KMS-11 (cell line): ENCODE measurements at regions not wholly inside any gene's neighbourhood (a gene's known extent, or its start where the extent isn't known, plus 50 kb on each side); places are given as distances from the start of the nearest gene placed in this dataset.

ENCODE experiments used
- H2AFZ ChIP-seq: fragments of 200-600 bp; sonication (generic); 2 replicates; pipeline ENCODE4 v1.6.1; 2016; ENCODE audit warnings: antibody characterized with exemption, mixed run types, low read depth
- H3K27ac ChIP-seq: fragments of 200-600 bp; sonication (generic); 2 replicates; pipeline ENCODE4 v1.6.1; 2016; ENCODE audit warnings: mild to moderate bottlenecking, mixed run types
- H3K27me3 ChIP-seq: fragments of 200-600 bp; sonication (generic); 2 replicates; pipeline ENCODE4 v1.6.1; 2017; ENCODE audit warnings: mild to moderate bottlenecking, low read depth, mixed run types, moderate library complexity; ENCODE audit not compliant: insufficient read depth
- H3K36me3 ChIP-seq: fragments of 200-600 bp; sonication (generic); 2 replicates; pipeline ENCODE4 v1.6.1; 2017; ENCODE audit warnings: mild to moderate bottlenecking, mixed run types; ENCODE audit not compliant: insufficient read depth
- H3K4me1 ChIP-seq: fragments of 200-600 bp; sonication (generic); 2 replicates; pipeline ENCODE4 v1.6.1; 2016; ENCODE audit warnings: mild to moderate bottlenecking, low read depth, mixed run types; ENCODE audit not compliant: poor library complexity, severe bottlenecking
- H3K4me2 ChIP-seq: fragments of 200-600 bp; sonication (generic); 2 replicates; pipeline ENCODE4 v1.7.0; 2016; ENCODE audit warnings: mild to moderate bottlenecking, mixed run types
- H3K4me3 ChIP-seq: fragments of 200-600 bp; sonication (generic); IDR thresholded peaks from 2 replicates; pipeline ENCODE4 v1.6.1; 2017; ENCODE audit warnings: low read depth, low read length, mixed read lengths; ENCODE audit not compliant: insufficient read depth
- H3K79me2 ChIP-seq: fragments of 200-600 bp; sonication (generic); 2 replicates; pipeline ENCODE4 v1.6.1; 2016; ENCODE audit warnings: low read depth, mixed run types; ENCODE audit not compliant: insufficient read depth
- H3K9ac ChIP-seq: fragments of 200-600 bp; sonication (generic); 2 replicates; pipeline ENCODE4 v1.6.1; 2016; ENCODE audit warnings: mild to moderate bottlenecking, mixed run types
- H4K20me1 ChIP-seq: fragments of 200-600 bp; sonication (generic); 2 replicates; pipeline ENCODE4 v1.6.1; 2016; ENCODE audit warnings: mild to moderate bottlenecking, mixed run types; ENCODE audit not compliant: insufficient read depth
- CTCF ChIP-seq: fragments of 200-600 bp; sonication (generic); conservative IDR thresholded peaks from 2 replicates; pipeline ENCODE4 v1.6.1; 2017; ENCODE audit warnings: low read depth, mild to moderate bottlenecking, antibody characterized with exemption, low read length, moderate library complexity, mixed read lengths

DNA sequence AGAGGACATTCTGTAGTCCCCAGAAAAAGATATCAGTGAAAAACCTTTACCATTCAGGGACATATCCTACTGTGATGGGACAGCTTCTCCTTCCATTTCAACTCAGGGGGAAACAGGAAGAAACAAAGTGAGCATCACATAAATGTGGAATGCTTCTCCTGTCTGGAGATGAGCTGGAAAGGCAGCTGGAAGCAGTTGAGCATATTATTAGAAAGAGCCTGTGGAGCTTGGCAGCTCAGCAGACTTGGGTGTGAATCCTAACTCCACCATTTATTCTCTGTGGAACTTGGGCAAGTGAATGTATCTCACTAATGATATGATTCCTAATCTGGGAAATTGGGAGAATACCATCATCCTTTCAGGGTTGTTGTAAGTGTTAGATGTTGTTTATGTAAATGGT, 232.1 kb upstream of the F9 start:
- Histone ChIP-seq H3K4me3 (no peak overlapping the region), H4K20me1 (no peaks in the 10 kb centered on the region), H3K9ac (no peak overlapping the region), H3K79me2 (no peaks in the 10 kb centered on the region), H2AFZ (no peak overlapping the region), H3K27me3 (no peaks in the 10 kb centered on the region), H3K36me3 (no peaks in the 10 kb centered on the region), H3K27ac (no peak overlapping the region), H3K4me1 (no peaks in the 10 kb centered on the region), H3K4me2 (no peak overlapping the region)
- TF ChIP-seq CTCF, result no peak

DNA sequence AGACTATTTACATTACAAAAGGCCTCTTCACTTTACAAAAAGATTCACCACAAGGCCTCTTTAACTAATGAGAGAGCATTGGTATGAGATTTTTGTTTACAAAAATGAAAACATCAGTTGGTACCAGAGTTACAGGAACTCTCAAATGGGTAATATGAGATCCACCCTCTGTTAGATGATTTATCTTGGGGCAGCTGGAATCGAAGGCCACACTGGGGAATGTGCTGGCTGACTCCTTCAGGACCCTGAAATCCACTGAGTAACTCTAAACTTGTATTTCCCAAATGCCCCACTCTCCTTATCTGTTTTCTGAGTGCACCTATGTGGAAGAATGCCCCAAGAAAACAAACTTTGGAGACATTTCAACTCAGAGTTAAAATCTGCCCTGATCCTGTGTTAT, 232.9 kb upstream of the F9 start:
- Histone ChIP-seq H3K27me3 (no peaks in the 10 kb centered on the region), H3K9ac (no peak overlapping the region)
- no peak for TF ChIP-seq CTCF

DNA sequence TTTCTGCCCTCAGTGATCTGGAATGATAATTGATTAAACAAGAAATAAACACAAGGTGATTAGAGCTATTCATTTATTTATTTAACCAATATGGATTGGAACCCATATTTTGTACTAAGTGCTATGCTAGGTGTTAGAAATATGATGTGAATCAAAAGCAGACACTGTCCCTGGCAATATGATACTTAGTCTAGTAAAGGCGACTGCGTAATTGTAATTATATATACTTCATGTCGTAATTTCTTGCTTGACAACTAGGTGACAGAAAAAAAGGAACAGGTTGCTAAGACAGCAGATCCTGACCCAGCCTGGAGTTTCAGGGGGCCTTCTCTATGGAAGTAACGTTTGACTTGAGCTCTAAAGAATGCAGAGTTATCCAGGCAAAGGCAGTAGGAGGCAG, 236.5 kb upstream of the F9 start:
- no peak for TF ChIP-seq CTCF

More for the DNA sequence above, 232.9 kb upstream of the F9 start:
- H3K36me3 ChIP-seq, result no peaks in the 10 kb centered on the region
- H3K4me3 ChIP-seq, result no peak overlapping the region
- H3K27ac ChIP-seq, result no peak overlapping the region
- no peak overlapping the region for H3K4me2 ChIP-seq
- no peaks in the 10 kb centered on the region for H3K4me1 ChIP-seq
- no peak overlapping the region for H2AFZ ChIP-seq
- H3K79me2 ChIP-seq, result no peaks in the 10 kb centered on the region
- no peaks in the 10 kb centered on the region for H4K20me1 ChIP-seq

DNA sequence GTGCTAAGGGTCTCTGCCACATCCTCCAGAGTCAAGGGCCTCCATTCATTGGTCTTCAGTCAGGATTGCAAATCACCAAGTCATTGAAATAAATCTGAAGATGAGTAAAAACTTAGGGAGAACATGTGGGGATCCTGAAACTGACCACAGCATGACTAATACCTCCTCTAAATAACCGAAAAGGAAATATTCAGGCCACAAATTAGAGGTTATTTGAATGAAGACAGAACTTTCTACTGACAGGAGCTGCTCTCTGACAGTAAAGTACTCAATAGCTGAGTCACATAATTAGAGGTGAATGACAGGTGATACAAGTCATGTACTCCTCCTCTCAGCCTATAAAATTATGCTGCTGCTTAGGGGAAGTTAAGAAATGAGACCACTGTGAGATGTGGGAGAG, 240.2 kb upstream of the F9 start:
- no peaks in the 10 kb centered on the region for H3K36me3 ChIP-seq
- no peak for TF ChIP-seq CTCF
- H3K79me2 ChIP-seq, result no peaks in the 10 kb centered on the region
- H3K4me2 ChIP-seq, result no peak overlapping the region
- H3K4me1 ChIP-seq, result no peaks in the 10 kb centered on the region
- no peak overlapping the region for H3K27ac ChIP-seq
- no peak overlapping the region for H3K9ac ChIP-seq
- no peak overlapping the region for H2AFZ ChIP-seq
- no peaks in the 10 kb centered on the region for H4K20me1 ChIP-seq
- no peaks in the 10 kb centered on the region for H3K27me3 ChIP-seq
- H3K4me3 ChIP-seq, result no peak overlapping the region

More for the DNA sequence above, 236.5 kb upstream of the F9 start:
- no peaks in the 10 kb centered on the region for H3K27me3 ChIP-seq
- no peak overlapping the region for H3K27ac ChIP-seq
- no peak overlapping the region for H3K4me3 ChIP-seq
- no peak overlapping the region for H3K9ac ChIP-seq
- no peaks in the 10 kb centered on the region for H4K20me1 ChIP-seq
- H3K36me3 ChIP-seq, result no peaks in the 10 kb centered on the region
- no peaks in the 10 kb centered on the region for H3K79me2 ChIP-seq
- no peaks in the 10 kb centered on the region for H3K4me1 ChIP-seq
- no peak overlapping the region for H3K4me2 ChIP-seq
- H2AFZ ChIP-seq, result no peak overlapping the region
